IMR-90 (cell line): ENCODE measurements at regions not wholly inside any gene's neighbourhood (a gene's known extent, or its start where the extent isn't known, plus 50 kb on each side); places are given as distances from the start of the nearest gene placed in this dataset.

Experiments
- CTCF ChIP-seq: conservative IDR thresholded peaks from 2 replicates; pipeline ENCODE4 v1.5.1; 2012; ENCODE audit warnings: mild to moderate bottlenecking, low read depth, low read length, improper control_type of control experiment
- POLR2A ChIP-seq: IDR thresholded peaks from 2 replicates; pipeline ENCODE4 v1.6.1; 2012; ENCODE audit warnings: mild to moderate bottlenecking, low read depth, low read length

GRCh38 chr4:13703096-13703495, 75.6 kb upstream of the BOD1L1 start:
- TF ChIP-seq POLR2A = no peak
- TF ChIP-seq CTCF = no peak
